SU-DHL-6 (cell line): ENCODE measurements at regions not wholly inside any gene's neighbourhood (a gene's known extent, or its start where the extent isn't known, plus 50 kb on each side); places are given as distances from the start of the nearest gene placed in this dataset.
"Not testable (repeated sequence)": the region's sequence is repeated elsewhere in the genome, so short reads cannot be mapped to it uniquely, and the experiment has no call there.

ENCODE experiments used
- H2AFZ ChIP-seq: fragments of 200-600 bp; sonication (generic); 2 replicates; pipeline ENCODE4 v1.6.1; 2014; ENCODE audit warnings: low read depth, mild to moderate bottlenecking, moderate library complexity, mixed read lengths, antibody characterized with exemption, low read length; ENCODE audit not compliant: severe bottlenecking
- H3F3A ChIP-seq: fragments of 200-600 bp; shearing (Covaris generic); 2 replicates; pipeline ENCODE4 v1.6.0; 2016; ENCODE audit warnings: antibody characterized with exemption, mild to moderate bottlenecking; ENCODE audit not compliant: insufficient read depth
- H3K27ac ChIP-seq: fragments of 200-600 bp; sonication (generic); 2 replicates; pipeline ENCODE4 v1.5.1; 2016; ENCODE audit warnings: low read depth, mild to moderate bottlenecking, low read length, moderate library complexity, mixed read lengths
- H3K27me3 ChIP-seq: fragments of 200-600 bp; sonication (generic), shearing (Covaris generic); 2 replicates; pipeline ENCODE4 v1.6.0; 2014; ENCODE audit warnings: mild to moderate bottlenecking, low read length
- H3K36me3 ChIP-seq: fragments of 200-600 bp; sonication (generic); 2 replicates; pipeline ENCODE4 v1.6.1; 2014; ENCODE audit warnings: mild to moderate bottlenecking, low read length, mixed read lengths
- H3K4me2 ChIP-seq: fragments of 300-600, 200-600 bp; shearing (Covaris generic), sonication (generic); 2 replicates; pipeline ENCODE4 v1.6.0; 2014; ENCODE audit warnings: low read length, low read depth, mild to moderate bottlenecking; ENCODE audit not compliant: poor library complexity, severe bottlenecking
- H3K4me3 ChIP-seq: fragments of 200-600 bp; sonication (generic); 2 replicates; pipeline ENCODE4 v1.5.1; 2014; ENCODE audit warnings: antibody characterized with exemption, low read length, mild to moderate bottlenecking, mixed read lengths; ENCODE audit not compliant: insufficient read depth, poor library complexity, severe bottlenecking
- H3K79me2 ChIP-seq: fragments of 200-600 bp; sonication (generic); 2 replicates; pipeline ENCODE4 v1.6.1; 2014; ENCODE audit warnings: mild to moderate bottlenecking, low read length, moderate library complexity; ENCODE audit not compliant: insufficient read depth
- H3K9ac ChIP-seq: fragments of 200-600 bp; sonication (generic); 2 replicates; pipeline ENCODE4 v1.7.0; 2014; ENCODE audit warnings: mild to moderate bottlenecking, low read length
- H3K9me2 ChIP-seq: fragments of 200-600 bp; sonication (generic); replicated peaks from 2 replicates; pipeline ENCODE4 v1.6.1; 2014; ENCODE audit warnings: low read length; ENCODE audit not compliant: insufficient read depth
- H3K9me3 ChIP-seq: fragments of 200-600 bp; sonication (generic); 2 replicates; pipeline ENCODE4 v1.6.1; 2014; ENCODE audit warnings: low read length, mixed read lengths; ENCODE audit not compliant: insufficient read depth
- H4K20me1 ChIP-seq: fragments of 200-600 bp; sonication (generic); 2 replicates; pipeline ENCODE4 v1.6.1; 2014; ENCODE audit warnings: low read depth, mild to moderate bottlenecking, antibody characterized with exemption, low read length, moderate library complexity, mixed read lengths
- EZH2phosphoT487 ChIP-seq: fragments of 200-600 bp; sonication (generic), shearing (Covaris generic); conservative IDR thresholded peaks from 2 replicates; pipeline ENCODE4 v1.6.1; 2018; ENCODE audit warnings: mild to moderate bottlenecking, antibody characterized with exemption, low read length, moderate library complexity, mixed read lengths
- TF ChIP-seq, protein P1 (sequence below): fragments of 200-600 bp; sonication (generic); IDR thresholded peaks from one replicate; pipeline ENCODE4 v1.5.1; 2017; ENCODE audit warnings: antibody characterized with exemption, mild to moderate bottlenecking, low read length, moderate library complexity; ENCODE audit not compliant: insufficient read depth, poor library complexity, severe bottlenecking

DNA sequence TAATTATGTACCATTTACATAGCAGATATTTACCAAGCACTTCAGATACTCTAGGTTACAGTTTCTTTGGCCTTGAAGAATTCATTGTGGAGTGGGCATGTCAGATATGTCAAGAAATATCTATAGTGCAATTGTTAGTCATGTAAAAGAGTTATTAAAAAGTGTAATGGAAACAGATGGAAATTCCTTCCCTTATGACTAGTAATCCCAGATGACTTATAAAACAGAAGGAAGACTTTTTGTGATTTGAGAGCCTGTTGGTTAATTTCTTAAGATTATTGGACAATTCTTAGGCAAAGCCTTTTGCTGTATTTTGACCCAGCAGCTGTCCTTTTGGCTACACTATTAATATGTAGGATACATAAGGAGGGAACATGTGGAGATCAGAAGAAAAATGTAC is 708.9 kb upstream of the NECTIN3 start:
- no peaks in the 10 kb centered on the region for H3K9me3 ChIP-seq
- TF ChIP-seq, protein P1, sequence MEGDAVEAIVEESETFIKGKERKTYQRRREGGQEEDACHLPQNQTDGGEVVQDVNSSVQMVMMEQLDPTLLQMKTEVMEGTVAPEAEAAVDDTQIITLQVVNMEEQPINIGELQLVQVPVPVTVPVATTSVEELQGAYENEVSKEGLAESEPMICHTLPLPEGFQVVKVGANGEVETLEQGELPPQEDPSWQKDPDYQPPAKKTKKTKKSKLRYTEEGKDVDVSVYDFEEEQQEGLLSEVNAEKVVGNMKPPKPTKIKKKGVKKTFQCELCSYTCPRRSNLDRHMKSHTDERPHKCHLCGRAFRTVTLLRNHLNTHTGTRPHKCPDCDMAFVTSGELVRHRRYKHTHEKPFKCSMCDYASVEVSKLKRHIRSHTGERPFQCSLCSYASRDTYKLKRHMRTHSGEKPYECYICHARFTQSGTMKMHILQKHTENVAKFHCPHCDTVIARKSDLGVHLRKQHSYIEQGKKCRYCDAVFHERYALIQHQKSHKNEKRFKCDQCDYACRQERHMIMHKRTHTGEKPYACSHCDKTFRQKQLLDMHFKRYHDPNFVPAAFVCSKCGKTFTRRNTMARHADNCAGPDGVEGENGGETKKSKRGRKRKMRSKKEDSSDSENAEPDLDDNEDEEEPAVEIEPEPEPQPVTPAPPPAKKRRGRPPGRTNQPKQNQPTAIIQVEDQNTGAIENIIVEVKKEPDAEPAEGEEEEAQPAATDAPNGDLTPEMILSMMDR: no peak
- no peak for TF ChIP-seq EZH2phosphoT487

DNA sequence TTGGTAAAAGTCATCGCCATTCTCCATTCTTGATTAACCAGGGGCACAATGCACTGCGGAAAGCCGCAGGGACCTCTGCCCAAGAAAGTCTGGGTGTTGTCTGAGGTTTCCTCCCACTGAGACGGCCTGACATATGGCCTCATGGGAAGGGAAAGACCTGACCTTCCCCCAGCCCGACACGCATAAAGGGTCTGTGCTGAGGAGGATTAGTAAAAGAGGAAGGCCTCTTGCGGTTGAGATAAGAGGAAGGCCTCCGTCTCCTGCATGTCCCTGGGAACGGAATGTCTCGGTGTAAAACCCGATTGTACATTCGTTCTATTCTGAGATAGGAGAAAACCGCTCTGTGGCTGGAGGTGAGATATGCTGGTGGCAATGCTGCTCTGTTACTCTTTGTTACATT is 704.3 kb upstream of the NECTIN3 start:
- not testable (repeated sequence) for H2AFZ ChIP-seq, H3K4me3 ChIP-seq, H3K27ac ChIP-seq, H3K9me3 ChIP-seq, H3K79me2 ChIP-seq, H3F3A ChIP-seq, H3K9me2 ChIP-seq, H3K9ac ChIP-seq, H4K20me1 ChIP-seq, H3K36me3 ChIP-seq, H3K4me2 ChIP-seq, H3K27me3 ChIP-seq

More for the DNA sequence above, 708.9 kb upstream of the NECTIN3 start:
- no peaks in the 10 kb centered on the region for H4K20me1 ChIP-seq
- no peak overlapping the region for H3K4me2 ChIP-seq
- no peaks in the 10 kb centered on the region for H3K36me3 ChIP-seq
- no peaks in the 10 kb centered on the region for H3K27me3 ChIP-seq
- no peaks in the 10 kb centered on the region for H3K9me2 ChIP-seq
- H3K79me2 ChIP-seq: no peaks in the 10 kb centered on the region
- no peak overlapping the region for H3K4me3 ChIP-seq
- no peak overlapping the region for H2AFZ ChIP-seq
- H3K27ac ChIP-seq: no peak overlapping the region
- no peak overlapping the region for H3K9ac ChIP-seq
- H3F3A ChIP-seq: no peaks in the 10 kb centered on the region

DNA sequence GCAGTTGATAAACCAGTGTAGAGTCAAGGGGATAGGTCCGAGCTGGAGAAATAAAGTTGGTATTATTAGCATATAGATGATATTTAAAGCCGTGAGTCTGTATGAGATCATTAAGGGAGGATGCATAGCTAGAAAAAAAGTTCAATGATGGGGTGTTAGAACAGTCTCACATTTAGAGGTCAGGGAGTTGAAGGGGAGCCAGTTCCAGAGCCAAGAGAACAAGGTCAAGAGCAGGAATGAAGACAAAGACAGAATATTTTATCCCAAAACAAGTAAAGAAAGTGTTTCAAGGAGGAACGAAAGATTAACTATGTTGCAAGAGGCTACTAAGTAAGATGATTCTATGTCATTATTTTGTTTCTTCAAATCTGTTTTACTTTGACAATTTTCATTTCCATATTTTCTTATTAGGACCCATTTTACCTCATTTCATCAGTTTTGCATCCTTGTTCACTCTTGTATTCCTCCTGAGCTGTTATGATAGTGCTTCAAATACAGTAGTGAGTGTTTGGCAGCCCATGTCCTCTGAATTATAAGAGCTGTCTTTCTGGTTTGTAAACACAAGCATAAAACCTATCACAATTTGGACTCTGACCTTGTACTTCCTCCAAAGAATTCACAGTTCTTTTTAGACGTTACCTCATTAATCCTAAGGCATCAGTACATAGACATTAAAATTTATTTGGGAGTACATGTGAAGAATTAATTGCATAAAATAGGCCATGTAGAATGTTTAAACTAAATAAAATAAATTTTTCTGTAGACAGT is 695.7 kb upstream of the NECTIN3 start:
- no peaks in the 10 kb centered on the region for H3K36me3 ChIP-seq
- H3K9me2 ChIP-seq: no peaks in the 10 kb centered on the region
- no peak overlapping the region for H3K4me3 ChIP-seq
- H3K4me2 ChIP-seq: no peak overlapping the region
- H3K27ac ChIP-seq: no peak overlapping the region
- no peaks in the 10 kb centered on the region for H4K20me1 ChIP-seq
- no peaks in the 10 kb centered on the region for H3F3A ChIP-seq
- no peak for TF ChIP-seq EZH2phosphoT487
- TF ChIP-seq, protein P1: no peak
- H3K27me3 ChIP-seq: no peaks in the 10 kb centered on the region
- H2AFZ ChIP-seq: no peak overlapping the region
- no peak overlapping the region for H3K9ac ChIP-seq
- H3K9me3 ChIP-seq: no peaks in the 10 kb centered on the region
- H3K79me2 ChIP-seq: no peaks in the 10 kb centered on the region

DNA sequence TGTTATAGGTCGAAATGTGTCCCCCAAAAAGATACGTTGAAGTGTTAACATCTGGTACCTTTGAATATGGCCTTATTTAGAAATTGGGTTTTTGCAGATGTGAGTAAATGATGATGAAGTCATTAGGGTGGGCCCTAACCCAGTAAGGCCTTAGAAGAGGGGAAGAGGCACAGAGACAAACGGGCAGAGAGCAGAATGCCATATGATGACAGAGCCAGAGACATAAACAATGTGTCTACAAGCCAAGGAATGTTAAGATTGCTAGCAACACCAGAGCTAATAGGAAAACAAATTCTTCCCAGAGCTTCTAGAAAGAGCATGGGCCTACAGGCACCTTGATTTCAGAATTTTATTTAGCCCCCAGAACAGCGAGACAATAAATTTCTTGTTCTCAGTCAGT is 693.1 kb upstream of the NECTIN3 start:
- H4K20me1 ChIP-seq: no peaks in the 10 kb centered on the region

More for the DNA sequence above, 693.1 kb upstream of the NECTIN3 start:
- H3K4me3 ChIP-seq: no peak overlapping the region
- H3K27me3 ChIP-seq: no peaks in the 10 kb centered on the region
- H3K36me3 ChIP-seq: no peaks in the 10 kb centered on the region
- TF ChIP-seq, protein P1: no peak
- TF ChIP-seq EZH2phosphoT487: no peak
- no peaks in the 10 kb centered on the region for H3K79me2 ChIP-seq
- no peaks in the 10 kb centered on the region for H3F3A ChIP-seq
- H3K9me2 ChIP-seq: no peaks in the 10 kb centered on the region
- H3K9ac ChIP-seq: no peak overlapping the region
- H3K4me2 ChIP-seq: no peak overlapping the region
- no peak overlapping the region for H2AFZ ChIP-seq
- H3K27ac ChIP-seq: no peak overlapping the region
- no peaks in the 10 kb centered on the region for H3K9me3 ChIP-seq
